ENCODE measurements at regions not wholly inside any gene's neighbourhood (a gene's known extent, or its start where the extent isn't known, plus 50 kb on each side); places are given as distances from the start of the nearest gene placed in this dataset.
"Not testable (repeated sequence)": the region's sequence is repeated elsewhere in the genome, so short reads cannot be mapped to it uniquely, and the experiment has no call there.

GRCh38 chr3:110344897-110345767 is 726.5 kb upstream of the NECTIN3 start:
- no peak for DNase-seq

GRCh38 chr3:110349295-110349694 is 722.3 kb upstream of the NECTIN3 start:
- no peak for DNase-seq

GRCh38 chr3:110352841-110353604 is 718.6 kb upstream of the NECTIN3 start:
- DNase-seq: no peak

DNA sequence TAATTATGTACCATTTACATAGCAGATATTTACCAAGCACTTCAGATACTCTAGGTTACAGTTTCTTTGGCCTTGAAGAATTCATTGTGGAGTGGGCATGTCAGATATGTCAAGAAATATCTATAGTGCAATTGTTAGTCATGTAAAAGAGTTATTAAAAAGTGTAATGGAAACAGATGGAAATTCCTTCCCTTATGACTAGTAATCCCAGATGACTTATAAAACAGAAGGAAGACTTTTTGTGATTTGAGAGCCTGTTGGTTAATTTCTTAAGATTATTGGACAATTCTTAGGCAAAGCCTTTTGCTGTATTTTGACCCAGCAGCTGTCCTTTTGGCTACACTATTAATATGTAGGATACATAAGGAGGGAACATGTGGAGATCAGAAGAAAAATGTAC is 708.9 kb upstream of the NECTIN3 start:
- DNase-seq: no peak

DNA sequence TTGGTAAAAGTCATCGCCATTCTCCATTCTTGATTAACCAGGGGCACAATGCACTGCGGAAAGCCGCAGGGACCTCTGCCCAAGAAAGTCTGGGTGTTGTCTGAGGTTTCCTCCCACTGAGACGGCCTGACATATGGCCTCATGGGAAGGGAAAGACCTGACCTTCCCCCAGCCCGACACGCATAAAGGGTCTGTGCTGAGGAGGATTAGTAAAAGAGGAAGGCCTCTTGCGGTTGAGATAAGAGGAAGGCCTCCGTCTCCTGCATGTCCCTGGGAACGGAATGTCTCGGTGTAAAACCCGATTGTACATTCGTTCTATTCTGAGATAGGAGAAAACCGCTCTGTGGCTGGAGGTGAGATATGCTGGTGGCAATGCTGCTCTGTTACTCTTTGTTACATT is 704.3 kb upstream of the NECTIN3 start:
- DNase-seq: not testable (repeated sequence)

- DNase-seq: no peak
Measured at GRCh38 chr3:110375751-110376518, 695.7 kb upstream of the NECTIN3 start.

DNA sequence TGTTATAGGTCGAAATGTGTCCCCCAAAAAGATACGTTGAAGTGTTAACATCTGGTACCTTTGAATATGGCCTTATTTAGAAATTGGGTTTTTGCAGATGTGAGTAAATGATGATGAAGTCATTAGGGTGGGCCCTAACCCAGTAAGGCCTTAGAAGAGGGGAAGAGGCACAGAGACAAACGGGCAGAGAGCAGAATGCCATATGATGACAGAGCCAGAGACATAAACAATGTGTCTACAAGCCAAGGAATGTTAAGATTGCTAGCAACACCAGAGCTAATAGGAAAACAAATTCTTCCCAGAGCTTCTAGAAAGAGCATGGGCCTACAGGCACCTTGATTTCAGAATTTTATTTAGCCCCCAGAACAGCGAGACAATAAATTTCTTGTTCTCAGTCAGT is 693.1 kb upstream of the NECTIN3 start:
- DNase-seq: no peak

DNA sequence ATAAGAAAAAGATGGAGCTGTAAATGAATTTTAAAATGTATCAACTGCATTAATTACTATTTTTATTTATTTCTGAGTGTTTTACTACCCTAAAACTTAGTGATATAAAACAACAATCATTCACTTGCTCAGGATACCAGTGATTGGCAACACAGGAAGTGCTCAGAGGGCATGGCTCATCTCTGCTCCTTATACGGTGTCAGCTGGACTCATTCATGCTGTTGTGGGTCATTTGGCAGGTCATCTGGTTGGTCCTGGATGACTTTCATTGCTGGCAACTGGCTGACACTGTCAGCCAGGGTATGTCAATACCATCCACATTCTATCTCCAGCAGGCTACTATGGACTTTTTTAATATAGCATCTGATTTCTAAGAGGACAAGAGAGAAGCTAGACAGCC is 689.6 kb upstream of the NECTIN3 start:
- no peak for DNase-seq

DNA sequence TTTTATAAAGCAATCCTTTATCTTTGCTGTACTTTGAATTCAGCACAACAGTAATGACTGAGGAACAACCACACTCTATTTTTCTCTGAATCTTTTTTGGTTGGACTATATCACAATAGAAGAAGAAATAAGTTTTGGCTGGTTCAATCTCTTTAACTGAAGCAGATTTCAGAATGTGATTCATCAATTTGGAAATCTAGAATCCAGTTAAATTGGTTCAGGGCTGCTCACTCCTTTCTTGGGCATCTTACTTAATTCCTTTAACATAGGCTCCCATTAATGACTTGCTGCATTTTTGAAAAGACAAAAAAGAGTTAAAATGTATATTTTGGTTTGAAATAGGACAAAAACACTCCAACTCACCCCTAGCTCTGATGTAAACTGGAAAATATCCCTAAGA is 688.3 kb upstream of the NECTIN3 start:
- DNase-seq: no peak

DNA sequence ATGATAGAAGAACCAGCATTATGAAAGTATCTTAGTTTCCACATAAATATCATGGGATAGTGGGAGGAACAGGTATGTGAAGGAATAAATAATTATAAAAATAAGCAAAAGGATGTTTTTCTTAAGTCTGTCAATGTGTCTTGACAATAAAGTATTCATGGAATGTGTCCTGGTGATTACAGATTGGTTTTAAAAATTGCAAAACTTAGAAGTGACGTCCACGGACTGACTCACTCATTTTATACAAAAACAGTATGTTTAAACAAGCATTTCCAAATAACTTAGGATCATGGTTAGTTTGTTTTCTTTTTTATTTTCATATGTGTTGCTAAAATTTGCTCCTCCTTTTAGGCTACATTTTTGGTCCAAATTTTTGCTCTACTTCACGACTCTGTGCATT is 687.0 kb upstream of the NECTIN3 start:
- DNase-seq: no peak

GRCh38 chr3:110389005-110389404 is 682.6 kb upstream of the NECTIN3 start:
- DNase-seq: no peak

GRCh38 chr3:110390372-110390771 is 681.2 kb upstream of the NECTIN3 start:
- no peak for DNase-seq

GRCh38 chr3:110391042-110391441 is 680.6 kb upstream of the NECTIN3 start:
- DNase-seq: no peak

- no peak for DNase-seq
Measured at GRCh38 chr3:110391640-110392395, 679.8 kb upstream of the NECTIN3 start.

GRCh38 chr3:110393941-110394340 is 677.7 kb upstream of the NECTIN3 start:
- DNase-seq: no peak

- no peak for DNase-seq
Measured at GRCh38 chr3:110397115-110397514, 674.5 kb upstream of the NECTIN3 start.

GRCh38 chr3:110400315-110400714 is 671.3 kb upstream of the NECTIN3 start:
- DNase-seq: no peak

- DNase-seq: no peak
Measured at GRCh38 chr3:110405830-110406585, 665.6 kb upstream of the NECTIN3 start.

- DNase-seq: no peak
Measured at GRCh38 chr3:110413266-110413665, 658.4 kb upstream of the NECTIN3 start.

GRCh38 chr3:110413807-110414748 is 657.5 kb upstream of the NECTIN3 start:
- DNase-seq: no peak

DNA sequence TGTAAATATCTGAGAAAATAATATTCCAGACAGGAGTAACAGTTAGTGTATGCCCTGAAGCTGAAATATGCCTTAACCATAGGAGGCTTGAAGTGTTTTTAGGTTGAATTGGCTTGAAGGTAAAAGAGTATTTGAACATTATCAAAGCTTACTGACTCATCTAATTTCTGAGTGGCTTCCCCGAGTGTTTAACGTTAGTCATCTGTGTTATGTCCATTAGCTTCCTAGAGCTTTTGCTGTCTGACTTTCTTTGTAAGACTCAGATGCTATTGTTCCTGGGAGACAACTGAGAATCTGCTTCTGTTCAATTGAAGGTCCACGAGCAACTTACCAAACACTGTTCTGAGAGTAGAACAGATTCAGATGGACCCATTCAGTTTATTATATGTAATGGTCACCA is 656.8 kb upstream of the NECTIN3 start:
- DNase-seq: no peak
